ENCODE measurements at regions not wholly inside any gene's neighbourhood (a gene's known extent, or its start where the extent isn't known, plus 50 kb on each side); places are given as distances from the start of the nearest gene placed in this dataset.

GRCh38 chr14:57078054-57078453 lies 190.7 kb downstream of the EXOC5 start:
- intact Hi-C loops (cut with micrococcal nuclease; ENCODE audit: unreplicated experiment), result no loop called here
- 32% methylated on average over 2 of the region's 2 CpGs for WGBS (ENCODE audit: low lambda C conversion rate)

More at GRCh38 chr14:57078054-57078453, 190.7 kb downstream of the EXOC5 start:
- Histone ChIP-seq H3K27ac (ENCODE audit: extremely low read length, insufficient read depth, low read length) (no peak overlapping the region), H3K4me3 (replicated peaks in 1 of 3; ENCODE audit: insufficient read depth in 1 of 3, low read depth in 2 of 3, low read length in 3 of 3) (no peak overlapping the region), H3K4me2 (ENCODE audit: low read depth, low read length) (no peak overlapping the region), H3K27me3 (ENCODE audit: control insufficient read depth in 1 of 2, insufficient read depth in 2 of 2, low read length in 2 of 2) (peaks cover 0 to 10% of the 10 kb centered on the region in 2 experiments; a peak in 3 of 5 replicates), H3K79me2 (ENCODE audit: insufficient read depth, low read length) (no peaks in the 10 kb centered on the region), H3K9ac (ENCODE audit: insufficient read depth, low read depth, low read length) (no peak overlapping the region), H3K36me3 (replicated peaks in 1 of 2; ENCODE audit: control insufficient read depth in 1 of 2, insufficient read depth in 2 of 2, low read length in 2 of 2) (no peaks in the 10 kb centered on the region), H3K9me3 (ENCODE audit: low read length) (no peaks in the 10 kb centered on the region), H4K20me1 (ENCODE audit: insufficient read depth, low read length) (no peaks in the 10 kb centered on the region), H3K4me1 (ENCODE audit: insufficient read depth, low read length) (no peaks in the 10 kb centered on the region), H2AFZ (ENCODE audit: low read length) (no peak overlapping the region)
- POLR2A ChIA-PET, result no interaction called here
- FAIRE-seq (no peak), ATAC-seq (no peak), DNase-seq (ENCODE audit: low spot score) (no peak)
- in situ Hi-C loops (cut with HindIII; ENCODE audit: extremely low pct_ligation_motif_present, low pct_unique_long_range_greater_than_20kb), result no loop called here
- CTCF ChIA-PET (ENCODE audit: low intra/inter-chr PET ratio, low total read pairs), result no interaction called here
- no peak for TF ChIP-seq TP53 (CRISPR knock-in tag; conservative IDR thresholded peaks at IDR 0.05)
- no peak for TF ChIP-seq ARID5B (CRISPR knock-in tag; IDR thresholded peaks at IDR 0.05)
- TF ChIP-seq JUND (CRISPR knock-in tag; IDR thresholded peaks at IDR 0.05), result no peak
- TF ChIP-seq MYPOP (CRISPR knock-in tag; IDR thresholded peaks at IDR 0.05), result no peak
- TF ChIP-seq ZNF782 (CRISPR knock-in tag; IDR thresholded peaks at IDR 0.05; ENCODE audit: borderline replicate concordance), result no peak
- no TSS peak for BruUV-seq (replicated peaks)

Measured in HepG2 (cell line).